ENCODE measurements at regions not wholly inside any gene's neighbourhood (a gene's known extent, or its start where the extent isn't known, plus 50 kb on each side); places are given as distances from the start of the nearest gene placed in this dataset.

DNA sequence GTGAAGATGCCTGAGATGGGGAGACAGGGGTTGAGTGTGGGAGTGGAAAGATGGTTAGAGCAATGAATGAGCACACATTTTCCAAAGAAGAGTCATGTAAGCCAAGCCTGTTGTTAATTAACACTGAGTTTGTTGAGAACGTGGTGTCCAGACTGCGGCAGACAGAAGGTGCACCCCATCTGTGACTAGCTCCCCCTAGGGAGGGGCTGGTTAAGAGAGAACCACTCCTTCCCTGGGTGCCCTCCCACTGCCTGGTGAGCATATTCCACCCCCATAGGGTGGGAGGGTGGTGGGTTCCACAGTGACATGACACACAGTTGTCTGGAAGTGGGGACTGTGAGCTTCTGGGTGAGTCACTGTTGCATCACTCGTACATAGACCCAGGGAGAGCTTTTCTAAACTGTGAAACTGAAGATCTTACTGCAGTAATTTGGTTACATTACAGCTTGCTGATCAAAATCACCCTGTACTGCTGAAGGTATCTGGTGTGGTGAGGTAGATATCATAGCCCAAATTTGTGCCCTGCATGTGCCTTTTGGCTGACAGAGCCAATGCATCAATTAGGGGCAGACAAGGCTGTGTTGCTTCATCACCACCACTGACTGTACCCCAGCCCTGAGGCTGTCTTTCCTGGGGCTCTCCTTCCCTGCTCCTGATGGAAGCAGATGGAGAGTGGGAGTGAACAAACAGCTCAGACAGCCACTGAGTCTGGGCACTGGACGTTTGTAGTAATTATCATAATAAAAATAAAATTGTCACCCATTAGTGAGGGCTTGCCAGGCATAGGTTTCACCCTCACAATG, 150.9 kb downstream of the EMP1 start:
- H3K4me2 ChIP-seq = no peak overlapping the region
- no peaks in the 10 kb centered on the region for H3K4me1 ChIP-seq
- H3K27me3 ChIP-seq = no peaks in the 10 kb centered on the region
- no peaks in the 10 kb centered on the region for H3K36me3 ChIP-seq
- H3K9me3 ChIP-seq (replicated peaks in 1 of 11) = no peaks in the 10 kb centered on the region
- no peaks in the 10 kb centered on the region for H4K20me1 ChIP-seq
- no peak overlapping the region for H3K27ac ChIP-seq
- TF ChIP-seq Cebpa-rat (IDR thresholded peaks at IDR 0.05) = no peak
- no peak overlapping the region for H3K9ac ChIP-seq
- no peak overlapping the region for H3K4me3 ChIP-seq

DNA sequence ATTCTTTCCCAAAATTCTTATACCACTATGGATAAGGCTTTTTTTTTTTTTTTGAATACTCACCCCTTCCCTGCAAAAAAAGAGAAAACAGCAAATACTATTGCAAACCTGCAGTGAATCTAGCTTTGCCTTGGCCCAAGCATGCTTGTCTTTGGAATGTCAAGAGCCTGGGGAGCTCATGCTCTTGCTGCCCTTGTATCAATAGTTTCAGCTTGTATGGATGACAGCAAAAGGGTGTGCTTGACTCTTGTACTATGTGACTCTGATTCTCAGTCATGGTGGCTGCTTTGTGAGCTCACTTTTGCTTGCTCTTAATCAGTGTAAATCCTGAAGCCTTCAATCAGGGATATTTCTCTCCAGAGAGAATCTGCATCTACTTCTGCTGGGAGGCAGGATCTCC, 149.2 kb downstream of the EMP1 start:
- H3K9ac ChIP-seq = no peak overlapping the region
- H3K36me3 ChIP-seq = no peaks in the 10 kb centered on the region
- no peak overlapping the region for H3K27ac ChIP-seq
- no peaks in the 10 kb centered on the region for H4K20me1 ChIP-seq
- no peak for TF ChIP-seq Cebpa-rat (IDR thresholded peaks at IDR 0.05)
- no peaks in the 10 kb centered on the region; a peak in 1 of 22 replicates for H3K9me3 ChIP-seq (replicated peaks in 1 of 11)
- no peak overlapping the region for H3K4me3 ChIP-seq
- H3K4me2 ChIP-seq = no peak overlapping the region
- no peaks in the 10 kb centered on the region for H3K27me3 ChIP-seq
- no peaks in the 10 kb centered on the region for H3K4me1 ChIP-seq

DNA sequence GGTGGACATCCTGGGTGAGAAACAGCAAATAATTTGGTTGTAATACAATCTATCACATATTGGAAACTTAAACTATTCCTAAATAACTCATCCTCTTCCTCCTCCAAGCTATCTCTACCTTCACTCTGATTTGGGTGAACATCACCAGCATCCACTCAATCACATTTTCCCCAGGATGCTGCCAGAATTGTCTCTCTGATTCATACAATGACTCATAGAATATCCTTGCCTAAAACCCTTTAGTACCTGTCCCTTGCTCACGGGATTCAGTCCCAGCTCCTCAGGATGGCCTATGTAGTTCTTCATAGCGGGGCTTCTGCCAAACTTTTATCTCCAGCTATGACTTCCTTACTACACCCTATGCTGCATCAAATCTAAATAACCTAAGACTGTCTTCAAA, 146.8 kb downstream of the EMP1 start:
- no peak for TF ChIP-seq Cebpa-rat (IDR thresholded peaks at IDR 0.05)
- H3K27ac ChIP-seq = no peak overlapping the region
- H3K27me3 ChIP-seq = no peaks in the 10 kb centered on the region
- no peaks in the 10 kb centered on the region for H3K4me1 ChIP-seq
- no peaks in the 10 kb centered on the region; a peak in 1 of 22 replicates for H3K9me3 ChIP-seq (replicated peaks in 1 of 11)
- H3K4me2 ChIP-seq = no peak overlapping the region
- no peaks in the 10 kb centered on the region for H3K36me3 ChIP-seq
- H3K9ac ChIP-seq = no peak overlapping the region
- H3K4me3 ChIP-seq = no peak overlapping the region
- no peaks in the 10 kb centered on the region for H4K20me1 ChIP-seq

DNA sequence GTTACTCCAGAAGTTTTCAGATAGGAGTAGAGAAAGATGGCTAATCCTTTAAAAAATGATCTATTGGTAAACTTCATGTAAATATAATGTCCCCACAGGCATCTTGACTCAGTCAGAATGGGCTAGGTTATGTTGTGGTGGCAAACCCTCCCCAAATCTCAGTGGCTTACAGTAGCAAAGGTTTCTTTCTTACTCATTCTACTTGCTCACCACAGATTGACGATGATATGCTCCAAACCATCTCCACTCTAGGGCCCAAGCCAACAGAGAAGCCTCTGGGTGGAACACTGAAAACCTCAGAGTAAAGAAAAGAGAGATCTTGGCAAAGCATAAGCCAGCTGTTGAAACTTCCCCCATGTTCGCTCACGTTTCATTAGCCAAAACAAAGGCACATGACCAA, 146.4 kb downstream of the EMP1 start:
- Histone ChIP-seq H3K9ac (no peak overlapping the region), H3K9me3 (replicated peaks in 1 of 11) (no peaks in the 10 kb centered on the region; a peak in 1 of 22 replicates), H3K4me3 (no peak overlapping the region), H3K36me3 (no peaks in the 10 kb centered on the region), H3K27ac (no peak overlapping the region), H4K20me1 (no peaks in the 10 kb centered on the region), H3K4me1 (no peaks in the 10 kb centered on the region), H3K27me3 (no peaks in the 10 kb centered on the region), H3K4me2 (no peak overlapping the region)
- no peak for TF ChIP-seq Cebpa-rat (IDR thresholded peaks at IDR 0.05)

DNA sequence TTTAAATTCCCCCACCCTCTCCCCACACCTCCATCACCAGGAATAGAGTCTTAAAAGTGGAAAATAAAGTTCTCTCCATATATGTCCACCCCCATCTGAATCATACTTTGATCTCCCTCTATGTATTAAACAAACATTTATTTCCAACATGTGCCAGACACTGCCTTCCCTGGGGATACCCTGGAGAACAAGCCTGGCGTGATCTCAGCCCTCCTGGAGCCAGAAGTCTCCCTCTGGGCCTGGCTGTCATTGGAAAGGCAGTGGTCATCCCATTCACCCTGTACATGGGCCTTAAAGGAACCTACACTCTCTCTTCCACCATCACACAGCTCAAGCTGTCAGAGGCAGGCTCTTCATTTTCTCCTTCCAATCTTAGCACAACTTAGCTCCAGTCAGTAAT, 143.6 kb downstream of the EMP1 start:
- Histone ChIP-seq H3K4me1 (no peaks in the 10 kb centered on the region), H3K27ac (no peak overlapping the region), H4K20me1 (no peaks in the 10 kb centered on the region), H3K9me3 (replicated peaks in 1 of 11) (no peaks in the 10 kb centered on the region; a peak in 2 of 22 replicates), H3K9ac (no peak overlapping the region), H3K36me3 (no peaks in the 10 kb centered on the region), H3K4me2 (no peak overlapping the region), H3K4me3 (no peak overlapping the region), H3K27me3 (no peaks in the 10 kb centered on the region)
- TF ChIP-seq Cebpa-rat (IDR thresholded peaks at IDR 0.05) = no peak

- Histone ChIP-seq H3K9me3 (replicated peaks in 1 of 11) (no peaks in the 10 kb centered on the region; a peak in 2 of 22 replicates), H4K20me1 (no peaks in the 10 kb centered on the region), H3K4me1 (no peaks in the 10 kb centered on the region), H3K27me3 (no peaks in the 10 kb centered on the region), H3K36me3 (no peaks in the 10 kb centered on the region), H3K27ac (no peak overlapping the region), H3K4me3 (no peak overlapping the region), H3K4me2 (no peak overlapping the region), H3K9ac (no peak overlapping the region)
- no peak for TF ChIP-seq Cebpa-rat (IDR thresholded peaks at IDR 0.05)
Measured at GRCh38 chr12:13339538-13339937, 143.0 kb downstream of the EMP1 start.

GRCh38 chr12:13339091-13339490, 142.6 kb downstream of the EMP1 start:
- no peaks in the 10 kb centered on the region; a peak in 2 of 22 replicates for H3K9me3 ChIP-seq (replicated peaks in 1 of 11)
- H4K20me1 ChIP-seq = no peaks in the 10 kb centered on the region
- H3K9ac ChIP-seq = no peak overlapping the region
- no peak overlapping the region for H3K4me2 ChIP-seq
- no peak overlapping the region for H3K27ac ChIP-seq
- no peaks in the 10 kb centered on the region for H3K27me3 ChIP-seq
- no peaks in the 10 kb centered on the region for H3K4me1 ChIP-seq
- H3K4me3 ChIP-seq = no peak overlapping the region
- TF ChIP-seq Cebpa-rat (IDR thresholded peaks at IDR 0.05) = no peak
- no peaks in the 10 kb centered on the region for H3K36me3 ChIP-seq

GRCh38 chr12:13337791-13338190, 141.3 kb downstream of the EMP1 start:
- no peaks in the 10 kb centered on the region for H4K20me1 ChIP-seq
- no peaks in the 10 kb centered on the region; a peak in 2 of 22 replicates for H3K9me3 ChIP-seq (replicated peaks in 1 of 11)
- no peaks in the 10 kb centered on the region for H3K27me3 ChIP-seq

DNA sequence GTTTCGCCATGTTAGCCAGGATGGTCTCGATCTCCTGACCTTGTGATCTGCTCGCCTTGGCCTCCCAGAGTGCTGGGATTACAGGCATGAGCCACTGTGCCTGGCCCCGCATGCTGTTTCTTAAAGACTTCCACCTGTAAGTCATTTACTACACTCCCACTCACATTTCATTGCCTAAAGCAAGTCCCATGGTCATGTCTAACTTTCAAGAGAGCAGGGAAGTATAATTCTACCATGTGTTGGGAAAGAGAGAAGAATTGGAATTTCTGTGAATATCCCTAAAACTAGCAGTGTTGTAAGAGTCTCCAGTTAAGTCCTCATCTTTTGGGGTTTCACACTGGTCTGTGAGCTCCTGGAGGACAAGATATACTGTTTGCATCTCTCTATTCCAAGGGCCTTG, 139.7 kb downstream of the EMP1 start:
- Histone ChIP-seq H3K9me3 (replicated peaks in 1 of 11) (peaks cover 0 to 5% (median 0%) of the 10 kb centered on the region in 11 experiments; a peak in 3 of 22 replicates), H4K20me1 (no peaks in the 10 kb centered on the region), H3K27me3 (no peaks in the 10 kb centered on the region), H3K9ac (no peak overlapping the region), H3K27ac (no peak overlapping the region), H3K36me3 (no peaks in the 10 kb centered on the region), H3K4me3 (no peak overlapping the region), H3K4me1 (no peaks in the 10 kb centered on the region), H3K4me2 (no peak overlapping the region)
- TF ChIP-seq Cebpa-rat (IDR thresholded peaks at IDR 0.05) = no peak

More at GRCh38 chr12:13337791-13338190, 141.3 kb downstream of the EMP1 start:
- Histone ChIP-seq H3K9ac (no peak overlapping the region), H3K4me3 (no peak overlapping the region), H3K27ac (no peak overlapping the region), H3K4me1 (no peaks in the 10 kb centered on the region), H3K4me2 (no peak overlapping the region), H3K36me3 (no peaks in the 10 kb centered on the region)
- no peak for TF ChIP-seq Cebpa-rat (IDR thresholded peaks at IDR 0.05)

DNA sequence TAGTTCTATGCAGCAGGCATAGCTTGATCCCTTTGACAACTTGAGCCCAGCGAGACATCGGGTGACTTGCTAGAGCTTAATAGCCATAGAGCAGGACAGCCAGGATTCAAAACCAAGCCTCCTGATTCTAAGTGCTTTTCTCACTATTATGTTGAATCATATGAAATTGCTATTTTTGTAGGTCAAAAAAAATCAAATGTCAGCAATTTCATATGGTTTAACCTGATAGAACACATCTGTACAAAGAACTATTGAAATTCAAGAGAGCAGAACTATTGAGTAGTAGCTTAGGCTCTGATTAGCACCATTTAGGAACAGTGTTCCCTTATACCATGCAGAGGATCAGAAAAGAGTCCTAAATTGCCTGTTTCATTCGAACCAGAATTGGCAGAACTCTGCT, 132.0 kb downstream of the EMP1 start:
- Histone ChIP-seq H3K4me2 (no peak overlapping the region), H3K4me1 (no peaks in the 10 kb centered on the region)

More for the DNA sequence above, 132.0 kb downstream of the EMP1 start:
- Histone ChIP-seq H3K27me3 (no peaks in the 10 kb centered on the region), H3K9me3 (replicated peaks in 1 of 11) (peaks cover 0 to 5% (median 0%) of the 10 kb centered on the region in 11 experiments; a peak in 2 of 22 replicates), H3K9ac (no peak overlapping the region), H3K36me3 (no peaks in the 10 kb centered on the region), H3K4me3 (no peak overlapping the region), H3K27ac (no peak overlapping the region), H4K20me1 (no peaks in the 10 kb centered on the region)
- TF ChIP-seq Cebpa-rat (IDR thresholded peaks at IDR 0.05) = no peak

Data from BLaER1 treated with 17β-estradiol and CSF1 and Interleukin-3, amounts not matched to agents 10 nM and 100 nM (cell line).